ENCODE measurements at regions not wholly inside any gene's neighbourhood (a gene's known extent, or its start where the extent isn't known, plus 50 kb on each side); places are given as distances from the start of the nearest gene placed in this dataset.

- Histone ChIP-seq H3K4me3 (no peak overlapping the region), H3K4me1 (no peaks in the 10 kb centered on the region), H3K9me3 (no peaks in the 10 kb centered on the region), H3K27ac (no peak overlapping the region), H3K27me3 (no peaks in the 10 kb centered on the region), H3K36me3 (no peaks in the 10 kb centered on the region)
- no peak for TF ChIP-seq POLR2A (IDR thresholded peaks at IDR 0.05)
- TF ChIP-seq CTCF (IDR thresholded peaks at IDR 0.05), result no peak
- ATAC-seq (no peak), DNase-seq (no peak)
- intact Hi-C loops (cut with DNase I), result no loop called here
Measured at GRCh38 chr1:70891051-70891843, 156.4 kb downstream of the PTGER3 start.

DNA sequence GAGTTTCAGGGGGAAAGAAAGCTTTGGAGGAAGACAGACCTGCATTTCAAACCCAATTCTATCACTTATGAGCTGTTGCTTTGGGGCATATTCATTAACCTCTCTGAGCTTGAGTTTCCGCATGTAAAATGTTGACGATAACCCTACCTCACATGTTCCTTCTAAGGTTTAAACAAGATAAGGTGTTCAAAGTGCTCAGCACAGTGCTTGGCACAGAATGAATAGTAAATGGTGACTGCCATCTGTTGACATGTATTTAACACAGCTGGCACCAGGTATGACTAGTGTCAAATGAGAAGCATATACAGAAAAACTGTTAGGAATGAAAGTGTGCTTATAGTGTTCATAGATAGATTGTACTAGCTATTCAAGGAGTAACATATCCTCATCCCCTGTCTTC is 155.5 kb downstream of the PTGER3 start:
- TF ChIP-seq CTCF (IDR thresholded peaks at IDR 0.05), result no peak
- TF ChIP-seq POLR2A (IDR thresholded peaks at IDR 0.05), result no peak
- DNase-seq, result no peak
- Histone ChIP-seq H3K4me1 (no peaks in the 10 kb centered on the region), H3K9me3 (no peaks in the 10 kb centered on the region), H3K4me3 (no peak overlapping the region), H3K27me3 (no peaks in the 10 kb centered on the region), H3K36me3 (no peaks in the 10 kb centered on the region), H3K27ac (no peak overlapping the region)
- ATAC-seq, result no peak
- 83% methylated on average over 2 of the region's 2 CpGs for WGBS (ENCODE audit: insufficient coverage, low coverage, low lambda C conversion rate, missing lambda C conversion rate)
- intact Hi-C loops (cut with DNase I), result no loop called here

GRCh38 chr1:70892930-70893329 is 154.7 kb downstream of the PTGER3 start:
- no peaks in the 10 kb centered on the region for H3K27me3 ChIP-seq
- no peak for ATAC-seq

GRCh38 chr1:70893381-70893780 is 154.2 kb downstream of the PTGER3 start:
- ATAC-seq, result no peak
- Histone ChIP-seq H3K27me3 (no peaks in the 10 kb centered on the region), H3K4me1 (no peaks in the 10 kb centered on the region), H3K27ac (no peak overlapping the region), H3K36me3 (no peaks in the 10 kb centered on the region), H3K9me3 (no peaks in the 10 kb centered on the region), H3K4me3 (no peak overlapping the region)
- DNase-seq, result no peak
- intact Hi-C loops (cut with DNase I), result no loop called here
- 47% methylated on average over 3 of the region's 3 CpGs for WGBS (ENCODE audit: insufficient coverage, low coverage, low lambda C conversion rate, missing lambda C conversion rate)
- no peak for TF ChIP-seq POLR2A (IDR thresholded peaks at IDR 0.05)
- no peak for TF ChIP-seq CTCF (IDR thresholded peaks at IDR 0.05)

More at GRCh38 chr1:70892930-70893329, 154.7 kb downstream of the PTGER3 start:
- intact Hi-C loops (cut with DNase I), result no loop called here
- Histone ChIP-seq H3K4me3 (no peak overlapping the region), H3K27ac (no peak overlapping the region), H3K36me3 (no peaks in the 10 kb centered on the region), H3K4me1 (no peaks in the 10 kb centered on the region), H3K9me3 (no peaks in the 10 kb centered on the region)
- TF ChIP-seq POLR2A (IDR thresholded peaks at IDR 0.05) (no peak), CTCF (IDR thresholded peaks at IDR 0.05) (no peak)
- 0% methylated on average over 1 of the region's 1 CpG for WGBS (ENCODE audit: insufficient coverage, low coverage, low lambda C conversion rate, missing lambda C conversion rate)
- no peak for DNase-seq

- Histone ChIP-seq H3K27me3 (no peaks in the 10 kb centered on the region), H3K4me3 (no peak overlapping the region), H3K27ac (no peak overlapping the region), H3K36me3 (no peaks in the 10 kb centered on the region), H3K9me3 (no peaks in the 10 kb centered on the region), H3K4me1 (no peaks in the 10 kb centered on the region)
- no peak for DNase-seq
- intact Hi-C loops (cut with DNase I), result no loop called here
- no peak for ATAC-seq
- TF ChIP-seq POLR2A (IDR thresholded peaks at IDR 0.05) (no peak), CTCF (IDR thresholded peaks at IDR 0.05) (no peak)
Measured at GRCh38 chr1:70895531-70895930, 152.1 kb downstream of the PTGER3 start.
